ENCODE measurements at regions not wholly inside any gene's neighbourhood (a gene's known extent, or its start where the extent isn't known, plus 50 kb on each side); places are given as distances from the start of the nearest gene placed in this dataset.

DNA sequence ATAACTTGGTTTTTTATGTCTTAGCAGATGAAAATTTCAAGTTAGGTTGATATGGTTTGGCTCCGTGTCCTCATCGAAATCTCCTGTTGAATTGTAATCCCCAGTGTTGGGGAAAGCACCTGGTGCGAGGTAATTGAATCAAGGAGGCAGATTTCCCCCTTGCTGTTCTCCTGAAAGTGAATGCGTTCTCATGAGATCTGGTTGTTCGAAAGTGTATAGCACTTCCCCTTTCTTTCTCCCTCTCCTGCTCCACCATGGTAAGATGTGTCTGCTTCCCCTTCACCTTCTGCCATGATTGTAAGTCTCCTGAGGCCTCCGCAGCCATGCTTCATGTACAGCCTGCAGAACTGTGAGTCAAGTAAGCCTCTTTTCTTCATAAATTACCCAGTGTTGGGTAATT lies 242.1 kb upstream of the TNP1 start:
- TF ChIP-seq, protein P1, sequence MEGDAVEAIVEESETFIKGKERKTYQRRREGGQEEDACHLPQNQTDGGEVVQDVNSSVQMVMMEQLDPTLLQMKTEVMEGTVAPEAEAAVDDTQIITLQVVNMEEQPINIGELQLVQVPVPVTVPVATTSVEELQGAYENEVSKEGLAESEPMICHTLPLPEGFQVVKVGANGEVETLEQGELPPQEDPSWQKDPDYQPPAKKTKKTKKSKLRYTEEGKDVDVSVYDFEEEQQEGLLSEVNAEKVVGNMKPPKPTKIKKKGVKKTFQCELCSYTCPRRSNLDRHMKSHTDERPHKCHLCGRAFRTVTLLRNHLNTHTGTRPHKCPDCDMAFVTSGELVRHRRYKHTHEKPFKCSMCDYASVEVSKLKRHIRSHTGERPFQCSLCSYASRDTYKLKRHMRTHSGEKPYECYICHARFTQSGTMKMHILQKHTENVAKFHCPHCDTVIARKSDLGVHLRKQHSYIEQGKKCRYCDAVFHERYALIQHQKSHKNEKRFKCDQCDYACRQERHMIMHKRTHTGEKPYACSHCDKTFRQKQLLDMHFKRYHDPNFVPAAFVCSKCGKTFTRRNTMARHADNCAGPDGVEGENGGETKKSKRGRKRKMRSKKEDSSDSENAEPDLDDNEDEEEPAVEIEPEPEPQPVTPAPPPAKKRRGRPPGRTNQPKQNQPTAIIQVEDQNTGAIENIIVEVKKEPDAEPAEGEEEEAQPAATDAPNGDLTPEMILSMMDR (IDR thresholded peaks at IDR 0.05; ENCODE audit: unreplicated experiment): no peak
- no peak for DNase-seq (ENCODE audit: low spot score)
- H3K9me3 Mint-ChIP-seq (ENCODE audit: unreplicated experiment): no peaks in the 10 kb centered on the region
- no peaks in the 10 kb centered on the region for H3K27me3 Mint-ChIP-seq (ENCODE audit: unreplicated experiment)
- no peak overlapping the region for H3K27ac Mint-ChIP-seq (ENCODE audit: unreplicated experiment)
- peaks cover 5% of the 10 kb centered on the region for H3K4me1 Mint-ChIP-seq (ENCODE audit: unreplicated experiment)
- H3K36me3 Mint-ChIP-seq (ENCODE audit: low read depth, unreplicated experiment): no peaks in the 10 kb centered on the region
- H3K4me3 Mint-ChIP-seq (ENCODE audit: unreplicated experiment): no peak overlapping the region

DNA sequence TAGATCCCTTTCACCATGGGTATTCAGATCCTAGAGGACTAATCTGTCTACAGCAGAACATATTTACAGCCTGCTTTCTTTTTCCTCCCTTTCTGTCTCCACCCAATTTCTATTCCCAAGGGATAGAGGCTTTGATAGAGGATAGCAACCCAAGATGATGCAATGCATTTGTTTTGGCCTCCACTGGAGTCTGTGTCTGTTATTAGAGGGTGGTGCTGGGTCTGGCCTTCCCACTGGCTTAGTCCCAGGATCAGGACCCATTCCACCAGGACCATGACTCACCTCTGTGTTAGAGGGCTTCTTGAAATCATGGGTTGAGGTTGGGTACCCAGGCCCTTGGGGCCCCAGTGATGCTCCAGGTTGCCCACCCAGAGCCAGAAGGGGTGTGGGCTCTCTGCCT lies 239.7 kb upstream of the TNP1 start:
- Mint-ChIP-seq H3K27ac (ENCODE audit: unreplicated experiment) (no peak overlapping the region), H3K27me3 (ENCODE audit: unreplicated experiment) (no peaks in the 10 kb centered on the region), H3K4me1 (ENCODE audit: unreplicated experiment) (no peaks in the 10 kb centered on the region), H3K9me3 (ENCODE audit: unreplicated experiment) (no peaks in the 10 kb centered on the region), H3K4me3 (ENCODE audit: unreplicated experiment) (no peak overlapping the region), H3K36me3 (ENCODE audit: low read depth, unreplicated experiment) (no peaks in the 10 kb centered on the region)
- TF ChIP-seq, protein P1 (IDR thresholded peaks at IDR 0.05; ENCODE audit: unreplicated experiment): no peak
- no peak for DNase-seq (ENCODE audit: low spot score)

DNA sequence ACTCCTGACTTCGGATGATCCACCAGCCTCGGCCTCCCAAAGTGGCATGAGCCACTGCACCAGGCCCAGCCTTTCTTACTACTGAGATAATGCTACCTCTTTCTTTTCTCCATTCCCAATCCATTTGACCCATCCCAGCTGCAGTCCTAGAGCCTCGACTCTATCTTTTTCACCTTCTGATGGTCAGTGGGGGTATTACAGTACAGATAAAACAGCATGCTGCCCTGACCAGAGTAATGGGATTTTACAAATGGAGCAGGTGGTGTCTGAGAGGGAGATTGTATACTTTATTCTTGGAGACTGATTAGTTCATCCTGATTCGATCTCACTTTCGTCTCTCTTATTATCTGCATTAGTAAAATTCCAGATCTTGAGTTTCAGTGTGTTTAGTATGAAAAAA lies 238.6 kb upstream of the TNP1 start:
- TF ChIP-seq, protein P1 (IDR thresholded peaks at IDR 0.05; ENCODE audit: unreplicated experiment): peak; percentile 9
- no peak overlapping the region for H3K4me3 Mint-ChIP-seq (ENCODE audit: unreplicated experiment)
- no peaks in the 10 kb centered on the region for H3K36me3 Mint-ChIP-seq (ENCODE audit: low read depth, unreplicated experiment)
- no peaks in the 10 kb centered on the region for H3K4me1 Mint-ChIP-seq (ENCODE audit: unreplicated experiment)
- no peak overlapping the region for H3K27ac Mint-ChIP-seq (ENCODE audit: unreplicated experiment)
- DNase-seq (ENCODE audit: low spot score): no peak
- no peaks in the 10 kb centered on the region for H3K27me3 Mint-ChIP-seq (ENCODE audit: unreplicated experiment)
- H3K9me3 Mint-ChIP-seq (ENCODE audit: unreplicated experiment): no peaks in the 10 kb centered on the region

DNA sequence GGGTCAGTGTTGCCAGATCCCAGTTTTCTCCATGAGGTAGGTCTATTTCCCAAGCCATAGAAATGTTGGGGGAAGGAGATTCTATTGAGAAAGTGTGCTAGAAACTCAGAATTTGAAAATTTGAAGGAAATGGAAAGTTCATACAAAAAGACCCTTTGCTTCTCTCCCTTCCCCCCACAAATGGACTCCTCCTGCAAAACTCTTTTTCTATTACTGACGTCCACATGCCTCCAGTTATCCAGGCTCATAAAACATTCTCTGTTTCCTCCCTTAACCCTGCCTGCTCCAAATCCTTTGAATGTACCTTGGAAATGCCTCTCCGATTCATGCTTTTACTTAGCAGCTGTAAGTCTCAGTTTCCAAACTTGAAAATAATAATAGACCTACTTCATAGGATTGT lies 237.5 kb upstream of the TNP1 start:
- no peaks in the 10 kb centered on the region for H3K4me1 Mint-ChIP-seq (ENCODE audit: unreplicated experiment)
- no peak for DNase-seq (ENCODE audit: low spot score)
- TF ChIP-seq, protein P1 (IDR thresholded peaks at IDR 0.05; ENCODE audit: unreplicated experiment): no peak
- no peak overlapping the region for H3K4me3 Mint-ChIP-seq (ENCODE audit: unreplicated experiment)
- H3K36me3 Mint-ChIP-seq (ENCODE audit: low read depth, unreplicated experiment): no peaks in the 10 kb centered on the region
- no peaks in the 10 kb centered on the region for H3K27me3 Mint-ChIP-seq (ENCODE audit: unreplicated experiment)
- H3K27ac Mint-ChIP-seq (ENCODE audit: unreplicated experiment): no peak overlapping the region
- H3K9me3 Mint-ChIP-seq (ENCODE audit: unreplicated experiment): no peaks in the 10 kb centered on the region

DNA sequence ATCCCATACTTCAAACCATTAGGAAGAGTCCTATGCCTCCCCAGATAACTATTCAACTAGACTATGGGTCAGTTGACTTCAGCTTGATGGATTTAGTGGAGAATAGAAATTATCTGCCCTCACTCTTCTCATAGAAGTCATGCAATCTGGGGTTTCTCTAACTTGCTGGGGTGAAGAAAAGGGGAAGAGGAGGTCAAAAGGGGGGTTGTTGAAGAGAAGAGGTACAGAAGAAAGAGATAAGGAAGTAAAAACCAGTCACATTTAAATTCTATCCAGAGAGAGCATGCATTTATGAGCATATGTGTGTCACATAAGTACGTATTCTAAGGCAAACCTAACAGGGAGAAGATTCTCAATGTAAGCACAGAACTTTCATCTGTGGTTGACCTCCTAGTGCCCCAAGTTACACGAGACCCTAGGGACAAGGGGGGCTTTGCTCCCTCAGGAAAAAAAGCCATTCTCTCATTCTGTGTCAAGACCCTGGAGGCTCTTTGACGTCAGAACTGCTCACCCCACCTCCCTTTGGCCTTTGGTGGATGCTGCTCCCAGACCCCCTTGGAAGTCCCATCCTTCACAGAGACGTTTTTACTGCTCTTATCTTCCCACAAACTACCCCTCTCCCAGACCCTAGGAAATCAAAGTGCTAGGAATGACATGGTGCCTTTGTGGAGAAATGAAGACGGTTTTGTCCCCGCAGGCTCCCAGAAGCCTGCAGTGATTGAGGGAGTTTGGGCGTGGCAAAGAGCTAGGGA lies 236.8 kb upstream of the TNP1 start:
- Mint-ChIP-seq H3K27ac (ENCODE audit: unreplicated experiment) (no peak overlapping the region), H3K4me1 (ENCODE audit: unreplicated experiment) (no peaks in the 10 kb centered on the region), H3K9me3 (ENCODE audit: unreplicated experiment) (no peaks in the 10 kb centered on the region), H3K4me3 (ENCODE audit: unreplicated experiment) (no peak overlapping the region), H3K27me3 (ENCODE audit: unreplicated experiment) (no peaks in the 10 kb centered on the region), H3K36me3 (ENCODE audit: low read depth, unreplicated experiment) (no peaks in the 10 kb centered on the region)
- TF ChIP-seq, protein P1 (IDR thresholded peaks at IDR 0.05; ENCODE audit: unreplicated experiment): no peak
- no peak for DNase-seq (ENCODE audit: low spot score)
